Endothelial cell of umbilical vein (primary cell): ENCODE measurements at regions not wholly inside any gene's neighbourhood (a gene's known extent, or its start where the extent isn't known, plus 50 kb on each side); places are given as distances from the start of the nearest gene placed in this dataset.

Experiments
- CTCF ChIP-seq, 2 donors: IDR thresholded peaks; 1 replicate in 1 of 2; 2 replicates in 1 of 2; pipeline ENCODE4 v1.5.1; 2011; ENCODE audit warnings: low read length in 2 of 2, mild to moderate bottlenecking in 2 of 2, moderate library complexity in 2 of 2, control low read depth in 1 of 2, inconsistent platforms in 1 of 2, low read depth in 1 of 2; ENCODE audit not compliant: insufficient read depth in 1 of 2; ENCODE audit errors: extremely low read depth in 1 of 2
- POLR2A ChIP-seq: IDR thresholded peaks from 2 replicates; pipeline ENCODE4 v1.6.1; 2012; ENCODE audit warnings: low read depth, mild to moderate bottlenecking, control low read depth, low read length
- POLR2AphosphoS5 ChIP-seq: IDR thresholded peaks from 2 replicates; pipeline ENCODE4 v1.6.1; 2012; ENCODE audit warnings: low read depth, mild to moderate bottlenecking, control low read depth, low read length, moderate library complexity; ENCODE audit not compliant: insufficient read depth

GRCh38 chr5:176154821-176155220, 83.4 kb upstream of the SIMC1 start:
- TF ChIP-seq POLR2AphosphoS5 (no peak), CTCF (IDR thresholded peaks at IDR 0.05; ENCODE audit: extremely low read depth in 1 of 2, insufficient read depth in 1 of 2, low read depth in 1 of 2, low read length in 2 of 2) (no peak), POLR2A (no peak)
